T-cell (primary cell): ENCODE measurements at regions not wholly inside any gene's neighbourhood (a gene's known extent, or its start where the extent isn't known, plus 50 kb on each side); places are given as distances from the start of the nearest gene placed in this dataset.

Experiments used
- ATAC-seq, 4 experiments: fragments of 200-7000 bp in 3 of 4; fragments of 150-1000 bp in 1 of 4; cut with Tn5 transposase; replicated peaks in 1 of 4; 1 replicate in 3 of 4; 2 replicates in 1 of 4; pipeline ENCODE4 v1.10.0; 2021; ENCODE audit warnings: moderate library complexity in 3 of 4, mild to moderate bottlenecking in 2 of 4, moderate number of reproducible peaks in 1 of 4
- CTCF ChIA-PET, 2 donors: fragments of 300-600 bp; sonication (Branson Sonifier 250); formaldehyde crosslinking; loops; one replicate each; lab custom pipeline; 2022; ENCODE audit warnings: antibody characterized with exemption in 2 of 2; lab: Charles Lee
- POLR2A ChIA-PET, 2 donors: fragments of 300-600 bp; sonication (Branson Sonifier 250); formaldehyde crosslinking; loops; one replicate each; lab custom pipeline; 2022; ENCODE audit warnings: antibody characterized with exemption in 2 of 2; lab: Charles Lee
- DNase-seq, 35 experiments: peaks; one replicate each; pipeline versions ENCODE4 v3.0.0 to v3.0.0-alpha.2; 2013 to 2023
- H3K27ac ChIP-seq: one replicate; pipeline ENCODE4 v1.5.1; 2013; ENCODE audit warnings: low read length
- H3K27me3 ChIP-seq, 2 experiments: replicated peaks in 1 of 2; 1 replicate in 1 of 2; 2 replicates in 1 of 2; pipeline versions ENCODE4 v1.6.1 to v1.7.0; 2013; ENCODE audit warnings: low read length in 1 of 2, mixed read lengths in 1 of 2; ENCODE audit not compliant: control insufficient read depth in 2 of 2, insufficient read depth in 2 of 2; ENCODE audit errors: extremely low read depth in 1 of 2
- H3K36me3 ChIP-seq, 2 donors: 1 replicate in 1 of 2; 2 replicates in 1 of 2; pipeline versions ENCODE4 v1.6.1 to v1.7.0; 2013; ENCODE audit warnings: low read length in 1 of 2; ENCODE audit not compliant: control insufficient read depth in 2 of 2, insufficient read depth in 1 of 2; ENCODE audit errors: extremely low read depth in 1 of 2
- H3K4me1 ChIP-seq, 2 experiments: 1 replicate in 1 of 2; 2 replicates in 1 of 2; pipeline versions ENCODE4 v1.6.1 to v1.7.0; 2013; ENCODE audit warnings: low read length in 2 of 2, mixed read lengths in 1 of 2; ENCODE audit not compliant: insufficient read depth in 2 of 2, control insufficient read depth in 1 of 2; ENCODE audit errors: extremely low read depth in 1 of 2
- H3K4me3 ChIP-seq, 2 donors: 1 replicate in 1 of 2; 2 replicates in 1 of 2; pipeline versions ENCODE4 v1.5.1 to v1.7.0; 2013; ENCODE audit warnings: mild to moderate bottlenecking in 2 of 2, low read length in 1 of 2, moderate library complexity in 1 of 2; ENCODE audit not compliant: control insufficient read depth in 1 of 2; ENCODE audit errors: extremely low read depth in 1 of 2
- H3K9me3 ChIP-seq: 2 replicates; pipeline ENCODE4 v1.7.0; 2013
- H3K27ac Mint-ChIP-seq, 2 donors: one replicate each; pipeline ENCODE4 v1.8.0; 2020 to 2021; ENCODE audit warnings: mild to moderate bottlenecking in 2 of 2, mixed read lengths in 2 of 2
- H3K27me3 Mint-ChIP-seq, 2 donors: one replicate each; pipeline ENCODE4 v1.8.0; 2021 to 2022; ENCODE audit warnings: mixed read lengths in 2 of 2
- H3K36me3 Mint-ChIP-seq: one replicate; pipeline ENCODE4 v1.8.0; 2021; ENCODE audit warnings: mixed read lengths
- H3K4me1 Mint-ChIP-seq, 3 donors: one replicate each; pipeline ENCODE4 v1.8.0; 2020 to 2022; ENCODE audit warnings: mixed read lengths in 3 of 3, mild to moderate bottlenecking in 1 of 3
- H3K4me3 Mint-ChIP-seq, 3 donors: one replicate each; pipeline ENCODE4 v1.8.0; 2020 to 2022; ENCODE audit warnings: mild to moderate bottlenecking in 3 of 3, mixed read lengths in 3 of 3, moderate library complexity in 3 of 3
- H3K9me3 Mint-ChIP-seq, 3 donors: one replicate each; pipeline ENCODE4 v1.8.0; 2020 to 2022; ENCODE audit warnings: mixed read lengths in 3 of 3
- WGBS: methylation state at CpG from one replicate; pipeline ENCODE4 v1.1.5; 2013; ENCODE audit warnings: missing lambda C conversion rate; ENCODE audit not compliant: insufficient coverage; 5-methylcytosine and 5-hydroxymethylcytosine counted together

DNA sequence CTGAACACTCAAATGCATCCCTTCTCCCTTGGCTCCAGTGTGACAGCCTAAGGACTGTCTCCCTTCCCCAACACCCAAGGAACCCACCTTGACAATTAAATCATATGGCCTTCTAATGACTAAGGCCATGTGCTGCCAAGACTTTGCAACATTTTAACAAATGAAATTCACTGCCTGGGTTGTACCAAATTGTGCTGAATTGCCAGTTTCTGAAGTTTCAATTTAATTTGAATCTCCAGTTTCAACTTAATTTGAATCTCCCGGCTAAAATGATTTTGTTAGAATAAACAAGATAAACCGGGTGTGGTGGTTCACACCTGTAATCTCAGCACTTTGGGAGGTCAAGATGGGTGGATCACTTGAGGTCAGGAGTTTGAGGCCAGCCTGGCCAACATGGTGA lies 72.4 kb upstream of the RAP2B start:
- ATAC-seq (no peak), DNase-seq (no peak)
- 80% methylated on average over 1 of the region's 2 CpGs for WGBS
- no peak overlapping the region for H3K4me3 ChIP-seq
- ChIA-PET POLR2A (no interaction called here), CTCF (interaction anchor here in 1 of 2 donors (0.6 kb wide), 1 partner anchor 724 kb away, joined by 3 read pairs; no protein-coding TSS in a partner anchor)
- H3K27me3 Mint-ChIP-seq, result no peaks in the 10 kb centered on the region
- H3K4me1 Mint-ChIP-seq, result peaks cover 26 to 32% (median 28%) of the 10 kb centered on the region in 3 donors
- H3K4me3 Mint-ChIP-seq, result no peak overlapping the region
- no peak overlapping the region for H3K27ac ChIP-seq
- no peak overlapping the region for H3K27ac Mint-ChIP-seq
- no peaks in the 10 kb centered on the region for H3K36me3 ChIP-seq
- H3K9me3 ChIP-seq, result no peaks in the 10 kb centered on the region
- H3K9me3 Mint-ChIP-seq, result no peaks in the 10 kb centered on the region
- H3K4me1 ChIP-seq, result peaks cover 4 to 8% of the 10 kb centered on the region in 2 experiments
- no peaks in the 10 kb centered on the region for H3K36me3 Mint-ChIP-seq
- H3K27me3 ChIP-seq, result no peaks in the 10 kb centered on the region

DNA sequence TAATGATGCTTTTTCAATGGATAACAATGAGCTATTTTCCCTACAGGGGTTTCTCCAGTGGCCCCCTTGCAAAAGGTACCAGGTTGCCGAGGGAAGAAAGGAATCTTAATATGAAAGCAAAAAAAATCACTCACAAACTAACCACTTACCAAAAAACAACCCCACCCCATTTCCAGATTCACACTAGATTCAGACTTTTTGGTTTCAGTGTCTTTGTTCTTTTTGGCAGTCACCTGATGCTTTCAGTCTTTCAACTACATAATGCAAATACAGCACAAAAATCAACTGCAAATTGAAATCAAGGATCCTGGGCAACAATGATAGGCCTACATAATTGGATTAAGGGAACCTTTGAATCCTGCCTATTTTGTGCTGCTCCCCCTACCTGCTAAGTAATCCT lies 71.1 kb upstream of the RAP2B start:
- H3K4me1 ChIP-seq, result peaks cover 4 to 8% of the 10 kb centered on the region in 2 experiments
- no peaks in the 10 kb centered on the region for H3K27me3 Mint-ChIP-seq
- H3K9me3 ChIP-seq, result no peaks in the 10 kb centered on the region
- no peak overlapping the region for H3K4me3 ChIP-seq
- CTCF ChIA-PET, result no interaction called here
- peak overlapping the region; percentile 77 to 83 for H3K27ac Mint-ChIP-seq
- no peaks in the 10 kb centered on the region for H3K36me3 Mint-ChIP-seq
- DNase-seq, result peak in 1 of 35 experiments; percentile 34
- WGBS, result no CpG with 5 or more reads among the region's 1 CpG
- H3K27ac ChIP-seq, result no peak overlapping the region
- peaks cover 26 to 32% (median 28%) of the 10 kb centered on the region in 3 donors for H3K4me1 Mint-ChIP-seq
- no peaks in the 10 kb centered on the region for H3K9me3 Mint-ChIP-seq
- ATAC-seq, result peak; percentile 31 to 73 (median 67)
- no peaks in the 10 kb centered on the region for H3K27me3 ChIP-seq
- H3K36me3 ChIP-seq, result no peaks in the 10 kb centered on the region
- peak overlapping the region in 1 of 3 donors; percentile 32 for H3K4me3 Mint-ChIP-seq
- POLR2A ChIA-PET, result interaction anchor here in 1 of 2 donors (0.7 kb wide), 1 partner anchor 11 kb away, joined by 3 read pairs; no protein-coding TSS in a partner anchor

DNA sequence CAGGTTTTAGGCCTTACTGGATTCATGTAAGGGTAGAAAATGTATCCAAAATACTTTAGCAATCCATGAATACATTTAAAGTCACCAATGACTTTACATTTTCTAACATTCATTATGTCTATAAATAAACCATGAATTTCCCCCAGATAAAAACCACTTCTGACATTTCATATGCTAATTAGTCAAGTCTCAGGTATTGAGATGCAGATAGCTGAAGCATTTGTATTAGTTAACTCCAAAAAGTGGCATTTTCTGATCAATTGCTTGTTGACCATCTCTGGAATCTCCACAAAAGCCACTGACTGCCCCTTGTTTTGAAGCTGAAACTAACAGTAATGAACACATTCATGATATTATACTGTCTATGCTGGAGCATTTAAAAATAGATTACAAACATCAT lies 68.4 kb upstream of the RAP2B start:
- POLR2A ChIA-PET, result no interaction called here
- H3K4me3 ChIP-seq, result no peak overlapping the region
- H3K27ac ChIP-seq, result no peak overlapping the region
- H3K4me1 ChIP-seq, result peaks cover 4 to 8% of the 10 kb centered on the region in 2 experiments
- no peaks in the 10 kb centered on the region for H3K27me3 ChIP-seq
- H3K36me3 Mint-ChIP-seq, result no peaks in the 10 kb centered on the region
- no peaks in the 10 kb centered on the region for H3K9me3 Mint-ChIP-seq
- no peaks in the 10 kb centered on the region for H3K9me3 ChIP-seq
- H3K4me3 Mint-ChIP-seq, result no peak overlapping the region
- peak overlapping the region in 1 of 2 donors; percentile 39 for H3K27ac Mint-ChIP-seq
- H3K4me1 Mint-ChIP-seq, result peaks cover 25 to 28% (median 26%) of the 10 kb centered on the region in 3 donors
- no peaks in the 10 kb centered on the region for H3K27me3 Mint-ChIP-seq
- no peaks in the 10 kb centered on the region for H3K36me3 ChIP-seq
- CTCF ChIA-PET, result no interaction called here
- ATAC-seq (no peak), DNase-seq (no peak)

DNA sequence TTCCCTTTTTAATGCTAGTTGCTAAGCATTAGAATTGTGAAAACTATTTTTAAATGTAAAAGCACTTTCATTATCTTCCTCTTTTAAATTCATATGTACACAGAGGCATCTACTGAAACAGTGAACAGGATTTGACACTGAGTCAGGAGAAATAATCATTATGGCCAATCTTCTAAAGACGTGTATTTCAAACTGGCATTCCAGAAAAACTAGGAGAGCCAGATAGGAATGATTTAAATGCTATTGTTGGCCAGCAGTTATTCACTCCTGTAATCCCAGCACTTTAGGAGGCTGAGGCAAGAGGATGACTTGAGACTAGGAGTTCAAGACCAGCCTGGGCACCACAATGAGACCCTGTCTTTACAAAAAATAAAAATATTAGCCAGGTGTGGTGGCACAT lies 67.6 kb upstream of the RAP2B start:
- H3K4me1 Mint-ChIP-seq, result peaks cover 25 to 28% (median 26%) of the 10 kb centered on the region in 3 donors
- no peak overlapping the region for H3K4me3 Mint-ChIP-seq
- ATAC-seq, result no peak
- no peaks in the 10 kb centered on the region for H3K9me3 ChIP-seq
- no peaks in the 10 kb centered on the region for H3K27me3 ChIP-seq
- H3K27me3 Mint-ChIP-seq, result no peaks in the 10 kb centered on the region
- H3K27ac Mint-ChIP-seq, result no peak overlapping the region
- no peak for DNase-seq
- H3K36me3 Mint-ChIP-seq, result no peaks in the 10 kb centered on the region
- POLR2A ChIA-PET, result no interaction called here
- WGBS, result no CpG with 5 or more reads among the region's 1 CpG
- H3K9me3 Mint-ChIP-seq, result no peaks in the 10 kb centered on the region
- CTCF ChIA-PET, result no interaction called here
- H3K36me3 ChIP-seq, result no peaks in the 10 kb centered on the region
- H3K27ac ChIP-seq, result no peak overlapping the region
- no peak overlapping the region for H3K4me3 ChIP-seq
- peaks cover 4 to 8% of the 10 kb centered on the region in 2 experiments for H3K4me1 ChIP-seq

DNA sequence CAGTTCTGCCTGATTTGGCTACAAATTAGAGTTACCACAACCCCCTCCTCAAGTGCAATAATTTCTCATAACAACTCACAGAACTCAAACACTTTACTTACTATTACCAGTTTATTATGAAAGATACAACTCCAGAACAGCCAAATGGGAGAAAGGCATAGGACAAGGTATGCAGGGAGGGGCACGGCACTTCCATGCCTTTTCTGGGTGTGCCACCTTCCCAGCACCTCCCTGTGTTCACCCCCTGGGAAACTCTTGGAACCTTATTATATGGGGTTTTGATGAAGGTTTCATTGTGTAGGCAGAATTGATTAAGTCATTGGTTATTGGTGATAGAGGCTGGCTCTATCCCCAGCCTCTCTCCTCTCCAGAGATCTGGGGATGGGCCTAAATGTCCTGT lies 66.6 kb upstream of the RAP2B start:
- no peaks in the 10 kb centered on the region for H3K9me3 Mint-ChIP-seq
- no peaks in the 10 kb centered on the region for H3K27me3 Mint-ChIP-seq
- H3K27ac ChIP-seq, result no peak overlapping the region

DNA sequence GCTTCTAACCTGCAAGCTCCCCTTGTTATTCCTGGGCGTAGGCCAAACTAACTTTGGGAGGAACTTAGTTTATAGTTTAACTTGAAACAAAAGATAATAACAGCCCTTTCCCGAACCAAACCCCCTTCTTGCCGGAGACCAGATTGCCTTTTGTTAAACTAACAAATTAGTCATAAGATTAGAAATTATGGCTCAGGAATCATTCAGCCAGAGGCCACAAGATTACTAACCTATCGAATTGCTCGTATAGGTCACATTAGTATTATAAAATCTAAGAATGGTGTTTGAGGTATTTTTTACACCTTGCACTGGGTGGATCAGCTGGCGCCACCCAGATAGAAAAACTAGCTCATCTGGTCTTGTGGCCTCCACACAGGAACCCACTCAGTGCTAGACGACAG lies 65.3 kb upstream of the RAP2B start:
- Mint-ChIP-seq H3K36me3 (no peaks in the 10 kb centered on the region), H3K9me3 (no peaks in the 10 kb centered on the region), H3K4me1 (peaks cover 11 to 14% (median 12%) of the 10 kb centered on the region in 3 donors), H3K4me3 (no peak overlapping the region), H3K27me3 (no peaks in the 10 kb centered on the region), H3K27ac (no peak overlapping the region)
- no peak for DNase-seq
- ChIA-PET CTCF (interaction anchor here in 1 of 2 donors (0.6 kb wide), 1 partner anchor 10 kb away, joined by 3 read pairs; no protein-coding TSS in a partner anchor), POLR2A (no interaction called here)
- H3K4me1 ChIP-seq, result no peaks in the 10 kb centered on the region
- no peak overlapping the region for H3K27ac ChIP-seq
- WGBS, result 80% methylated on average over 1 of the region's 7 CpGs
- no peaks in the 10 kb centered on the region for H3K27me3 ChIP-seq
- H3K9me3 ChIP-seq, result no peaks in the 10 kb centered on the region
- no peak for ATAC-seq
- H3K4me3 ChIP-seq, result no peak overlapping the region
- no peaks in the 10 kb centered on the region for H3K36me3 ChIP-seq

More for the DNA sequence above, 66.6 kb upstream of the RAP2B start:
- Mint-ChIP-seq H3K36me3 (no peaks in the 10 kb centered on the region), H3K4me3 (no peak overlapping the region), H3K4me1 (peaks cover 24 to 27% (median 25%) of the 10 kb centered on the region in 3 donors), H3K27ac (no peak overlapping the region)
- no peaks in the 10 kb centered on the region for H3K9me3 ChIP-seq
- peaks cover 2 to 8% of the 10 kb centered on the region in 2 experiments for H3K4me1 ChIP-seq
- H3K27me3 ChIP-seq, result no peaks in the 10 kb centered on the region
- no peak for DNase-seq
- ChIA-PET POLR2A (no interaction called here), CTCF (no interaction called here)
- no CpG with 5 or more reads among the region's 1 CpG for WGBS
- no peak for ATAC-seq
- H3K4me3 ChIP-seq, result no peak overlapping the region
- H3K36me3 ChIP-seq, result no peaks in the 10 kb centered on the region

- Mint-ChIP-seq H3K27ac (no peak overlapping the region), H3K27me3 (no peaks in the 10 kb centered on the region), H3K4me1 (peaks cover 7 to 10% (median 8%) of the 10 kb centered on the region in 3 donors), H3K36me3 (no peaks in the 10 kb centered on the region), H3K4me3 (no peak overlapping the region), H3K9me3 (no peaks in the 10 kb centered on the region)
- no peaks in the 10 kb centered on the region for H3K9me3 ChIP-seq
- DNase-seq (no peak), ATAC-seq (no peak)
- no peak overlapping the region for H3K4me3 ChIP-seq
- H3K36me3 ChIP-seq, result no peaks in the 10 kb centered on the region
- CTCF ChIA-PET, result no interaction called here
- POLR2A ChIA-PET, result no interaction called here
- H3K4me1 ChIP-seq, result no peaks in the 10 kb centered on the region
- no peaks in the 10 kb centered on the region for H3K27me3 ChIP-seq
- no peak overlapping the region for H3K27ac ChIP-seq
Observed at GRCh38 chr3:153097213-153097612, 64.8 kb upstream of the RAP2B start.
